T-helper 22 cell (primary cell): ENCODE measurements at regions not wholly inside any gene's neighbourhood (a gene's known extent, or its start where the extent isn't known, plus 50 kb on each side); places are given as distances from the start of the nearest gene placed in this dataset.
"Not testable (repeated sequence)": the region's sequence is repeated elsewhere in the genome, so short reads cannot be mapped to it uniquely, and the experiment has no call there.

ENCODE experiments used
- DNase-seq: peaks from one replicate; pipeline ENCODE4 v3.0.0-alpha.2; 2020; ENCODE audit warnings: low read depth

- no peak for DNase-seq
Observed at GRCh38 chr2:240254337-240255164, 114.1 kb upstream of the OTOS start.

GRCh38 chr2:240255165-240255491 is 114.7 kb upstream of the OTOS start:
- DNase-seq: no peak

GRCh38 chr2:240255811-240256703 is 115.6 kb upstream of the OTOS start:
- no peak for DNase-seq

- no peak for DNase-seq
Observed at GRCh38 chr2:240256704-240257637, 116.5 kb upstream of the OTOS start.

GRCh38 chr2:240257940-240258580 is 117.6 kb upstream of the OTOS start:
- no peak for DNase-seq

- DNase-seq: no peak
Observed at GRCh38 chr2:240258685-240259084, 118.2 kb upstream of the OTOS start.

GRCh38 chr2:240259201-240259923 is 118.9 kb upstream of the OTOS start:
- no peak for DNase-seq

GRCh38 chr2:240259924-240260529 is 119.6 kb upstream of the OTOS start:
- no peak for DNase-seq

GRCh38 chr2:240260664-240261063 is 120.2 kb upstream of the OTOS start:
- DNase-seq: no peak

- DNase-seq: not testable (repeated sequence)
Observed at GRCh38 chr2:240262578-240262977, 122.1 kb upstream of the OTOS start.

- no peak for DNase-seq
Observed at GRCh38 chr2:240269380-240269779, 128.9 kb upstream of the OTOS start.

- DNase-seq: no peak
Observed at GRCh38 chr2:240269886-240270285, 129.4 kb upstream of the OTOS start.

GRCh38 chr2:240271716-240272341 is 131.4 kb upstream of the OTOS start:
- no peak for DNase-seq

GRCh38 chr2:240275386-240275785 is 134.9 kb upstream of the OTOS start:
- DNase-seq: no peak

GRCh38 chr2:240277073-240277806 is 136.8 kb upstream of the OTOS start:
- DNase-seq: no peak

GRCh38 chr2:240277807-240278522 is 137.5 kb upstream of the OTOS start:
- DNase-seq: no peak

GRCh38 chr2:240278661-240279060 is 138.2 kb upstream of the OTOS start:
- DNase-seq: no peak

- no peak for DNase-seq
Observed at GRCh38 chr2:240280621-240281020, 140.2 kb upstream of the OTOS start.
